Subcutaneous abdominal adipose tissue (tissue), 5 donors: ENCODE measurements at regions not wholly inside any gene's neighbourhood (a gene's known extent, or its start where the extent isn't known, plus 50 kb on each side); places are given as distances from the start of the nearest gene placed in this dataset.
"Not testable (repeated sequence)": the region's sequence is repeated elsewhere in the genome, so short reads cannot be mapped to it uniquely, and the experiment has no call there.

Source experiments
- H3K27ac ChIP-seq: one replicate; pipeline ENCODE4 v1.7.0; 2013; ENCODE audit warnings: low read depth, mild to moderate bottlenecking, inconsistent platforms, low read length, moderate library complexity
- H3K27me3 ChIP-seq, 5 donors: one replicate each; pipeline ENCODE4 v1.7.0; 2013; ENCODE audit warnings: low read length in 5 of 5, inconsistent platforms in 1 of 5; ENCODE audit not compliant: control insufficient read depth in 5 of 5, insufficient read depth in 4 of 5
- H3K36me3 ChIP-seq, 5 donors: one replicate each; pipeline ENCODE4 v1.7.0; 2013; ENCODE audit warnings: low read length in 5 of 5; ENCODE audit not compliant: control insufficient read depth in 5 of 5, insufficient read depth in 5 of 5
- H3K4me1 ChIP-seq, 5 donors: one replicate each; pipeline ENCODE4 v1.7.0; 2013; ENCODE audit warnings: low read length in 5 of 5, mild to moderate bottlenecking in 3 of 5, moderate library complexity in 1 of 5; ENCODE audit not compliant: control insufficient read depth in 5 of 5, insufficient read depth in 5 of 5
- H3K4me3 ChIP-seq, 5 donors: one replicate each; pipeline ENCODE4 v1.7.0; 2013; ENCODE audit warnings: low read length in 5 of 5, low read depth in 1 of 5
- H3K9ac ChIP-seq, 5 donors: one replicate each; pipeline ENCODE4 v1.7.0; 2013; ENCODE audit warnings: low read length in 5 of 5, mild to moderate bottlenecking in 4 of 5, moderate library complexity in 3 of 5
- H3K9me3 ChIP-seq, 5 donors: one replicate each; pipeline ENCODE4 v1.7.0; 2013; ENCODE audit warnings: low read length in 5 of 5; ENCODE audit not compliant: control insufficient read depth in 5 of 5
- donor health status: healthy.
- donor health status: healthy.
- donor health status: healthy.
- donor health status: healthy.
- donor health status: healthy.

DNA sequence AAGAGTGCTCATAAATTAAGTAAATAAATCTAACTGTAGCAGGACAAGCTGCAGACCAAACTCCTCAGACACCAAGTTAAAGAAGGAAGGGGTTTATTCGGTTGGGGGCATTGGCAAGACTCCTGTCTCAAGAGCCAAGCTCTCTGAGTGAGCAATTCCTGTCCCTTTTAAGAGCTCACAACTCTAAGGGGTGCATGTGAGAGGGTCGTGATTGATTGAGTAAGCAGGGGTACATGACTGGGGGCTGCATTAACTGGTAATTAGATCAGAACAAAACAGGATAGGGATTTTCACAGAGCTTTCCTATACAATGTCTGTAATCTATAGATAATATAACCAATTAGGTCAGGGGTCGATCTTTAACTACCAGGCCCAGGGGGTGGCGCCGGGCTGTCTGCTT lies 318.1 kb upstream of the TECRL start:
- not testable (repeated sequence) for H3K9ac ChIP-seq, H3K36me3 ChIP-seq, H3K4me1 ChIP-seq, H3K27me3 ChIP-seq, H3K4me3 ChIP-seq, H3K27ac ChIP-seq, H3K9me3 ChIP-seq

DNA sequence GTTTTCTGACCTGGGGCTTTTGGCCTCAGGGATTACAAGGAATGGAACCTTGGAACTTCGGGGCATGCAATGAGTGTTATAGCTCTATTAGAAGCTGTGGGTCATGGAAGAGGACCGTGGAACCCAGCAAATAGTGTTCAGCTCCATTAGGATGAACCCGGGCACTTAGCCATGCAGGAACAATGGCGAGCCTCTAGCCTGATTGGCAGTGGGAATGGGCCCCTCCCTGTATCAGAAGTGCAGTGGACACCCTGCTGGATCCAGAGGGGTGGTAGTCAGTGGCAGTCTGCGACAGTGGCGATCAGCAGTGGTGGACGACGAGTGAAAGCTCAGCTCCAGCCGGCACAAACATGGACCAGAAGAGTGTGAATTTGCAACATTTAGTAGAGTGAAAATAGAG lies 315.4 kb upstream of the TECRL start:
- no peaks in the 10 kb centered on the region for H3K27me3 ChIP-seq
- H3K4me3 ChIP-seq = no peak overlapping the region
- no peaks in the 10 kb centered on the region for H3K36me3 ChIP-seq
- no peak overlapping the region for H3K9ac ChIP-seq
- no peaks in the 10 kb centered on the region for H3K9me3 ChIP-seq
- H3K4me1 ChIP-seq = no peaks in the 10 kb centered on the region
- H3K27ac ChIP-seq = no peak overlapping the region

GRCh38 chr4:64721106-64721505 lies 311.9 kb upstream of the TECRL start:
- Histone ChIP-seq H3K9me3 (no peaks in the 10 kb centered on the region), H3K9ac (no peak overlapping the region), H3K4me3 (no peak overlapping the region), H3K27me3 (no peaks in the 10 kb centered on the region), H3K4me1 (peaks cover 0 to 6% (median 0%) of the 10 kb centered on the region in 5 donors), H3K27ac (no peak overlapping the region), H3K36me3 (no peaks in the 10 kb centered on the region)

- no peaks in the 10 kb centered on the region for H3K27me3 ChIP-seq
Observed at GRCh38 chr4:64718091-64718490, 308.8 kb upstream of the TECRL start.

DNA sequence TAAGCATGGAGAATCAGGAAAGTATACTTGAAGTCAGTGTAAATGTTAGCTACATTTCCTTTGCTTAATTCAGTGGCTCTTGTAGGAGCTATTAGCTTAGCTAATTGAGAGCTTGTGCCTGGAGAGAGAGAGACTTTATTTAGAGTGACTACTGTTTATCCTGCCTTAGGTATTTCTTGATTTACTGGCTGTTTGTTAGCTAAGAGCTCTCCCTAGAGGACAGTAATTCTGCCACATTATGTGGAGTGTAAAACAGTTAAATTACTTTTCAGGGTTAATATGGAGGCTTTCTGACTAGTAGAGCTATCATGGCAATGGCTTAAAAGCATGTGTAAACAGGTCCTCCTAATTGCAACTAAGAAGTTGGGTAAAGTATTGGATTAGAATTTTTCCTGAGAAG lies 306.5 kb upstream of the TECRL start:
- H3K27me3 ChIP-seq = no peaks in the 10 kb centered on the region
- peaks cover 0 to 6% (median 0%) of the 10 kb centered on the region in 5 donors for H3K4me1 ChIP-seq
- H3K36me3 ChIP-seq = no peaks in the 10 kb centered on the region
- H3K4me3 ChIP-seq = no peak overlapping the region
- H3K9ac ChIP-seq = no peak overlapping the region
- no peak overlapping the region for H3K27ac ChIP-seq
- H3K9me3 ChIP-seq = no peaks in the 10 kb centered on the region

More at GRCh38 chr4:64718091-64718490, 308.8 kb upstream of the TECRL start:
- Histone ChIP-seq H3K36me3 (no peaks in the 10 kb centered on the region), H3K9ac (no peak overlapping the region), H3K4me3 (no peak overlapping the region), H3K27ac (no peak overlapping the region), H3K4me1 (peaks cover 0 to 6% (median 0%) of the 10 kb centered on the region in 5 donors), H3K9me3 (no peaks in the 10 kb centered on the region)

- Histone ChIP-seq H3K9ac (no peak overlapping the region), H3K36me3 (no peaks in the 10 kb centered on the region), H3K27ac (no peak overlapping the region), H3K27me3 (no peaks in the 10 kb centered on the region), H3K4me3 (no peak overlapping the region), H3K4me1 (peaks cover 0 to 2% (median 0%) of the 10 kb centered on the region in 5 donors), H3K9me3 (no peaks in the 10 kb centered on the region)
Observed at GRCh38 chr4:64713256-64713840, 304.1 kb upstream of the TECRL start.

DNA sequence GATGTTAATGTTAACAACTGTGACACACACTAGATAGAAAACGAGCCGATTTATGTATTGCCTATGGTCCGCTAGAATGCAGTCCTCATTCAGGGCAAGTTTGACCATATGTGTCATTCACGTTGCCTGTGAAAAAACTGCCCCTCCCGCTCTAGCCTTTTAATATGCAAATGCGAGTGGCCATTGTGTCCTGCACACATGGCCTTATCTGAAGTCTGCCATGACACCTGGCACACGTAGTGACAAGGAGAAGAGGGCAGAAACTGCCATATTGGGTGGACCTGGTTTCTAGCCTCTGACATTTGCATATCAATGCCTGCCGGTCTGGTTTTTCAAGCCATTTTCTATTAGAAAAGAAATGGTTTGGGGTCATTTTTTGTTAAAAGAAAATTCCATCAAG lies 303.3 kb upstream of the TECRL start:
- no peak overlapping the region for H3K9ac ChIP-seq
- no peaks in the 10 kb centered on the region for H3K36me3 ChIP-seq
- H3K4me1 ChIP-seq = no peaks in the 10 kb centered on the region
- H3K27ac ChIP-seq = no peak overlapping the region
- no peaks in the 10 kb centered on the region for H3K9me3 ChIP-seq
- no peak overlapping the region for H3K4me3 ChIP-seq
- no peaks in the 10 kb centered on the region for H3K27me3 ChIP-seq

GRCh38 chr4:64705989-64706388 lies 296.7 kb upstream of the TECRL start:
- Histone ChIP-seq H3K27me3 (no peaks in the 10 kb centered on the region), H3K36me3 (no peaks in the 10 kb centered on the region), H3K27ac (no peak overlapping the region), H3K4me1 (no peaks in the 10 kb centered on the region), H3K9ac (no peak overlapping the region), H3K9me3 (no peaks in the 10 kb centered on the region), H3K4me3 (no peak overlapping the region)

DNA sequence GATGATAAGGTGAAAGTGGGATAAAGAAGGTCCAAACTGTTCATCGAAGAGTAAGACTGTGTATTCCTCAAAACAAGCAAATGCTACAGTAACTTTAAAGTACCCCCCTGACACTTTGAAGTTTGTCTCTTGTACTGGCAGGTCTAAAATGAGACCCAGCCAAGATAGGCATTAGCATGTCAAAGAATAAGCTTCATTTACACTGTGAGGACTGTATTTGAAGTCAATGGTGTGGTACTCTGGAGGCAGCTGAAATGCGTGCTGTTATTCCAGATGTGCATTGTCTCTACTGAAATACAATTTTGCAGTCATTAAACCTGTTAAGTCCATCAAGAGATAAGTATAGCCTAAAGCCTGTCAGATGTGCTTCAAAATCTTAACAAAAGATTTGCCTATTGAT lies 288.9 kb upstream of the TECRL start:
- H3K4me3 ChIP-seq = no peak overlapping the region
- H3K4me1 ChIP-seq = no peaks in the 10 kb centered on the region
- H3K36me3 ChIP-seq = no peaks in the 10 kb centered on the region
- no peaks in the 10 kb centered on the region for H3K27me3 ChIP-seq
- no peak overlapping the region for H3K9ac ChIP-seq
- H3K9me3 ChIP-seq = no peaks in the 10 kb centered on the region
- no peak overlapping the region for H3K27ac ChIP-seq

- peaks cover 0 to 5% (median 0%) of the 10 kb centered on the region in 5 donors for H3K9me3 ChIP-seq
Observed at GRCh38 chr4:64682946-64683345, 273.7 kb upstream of the TECRL start.

DNA sequence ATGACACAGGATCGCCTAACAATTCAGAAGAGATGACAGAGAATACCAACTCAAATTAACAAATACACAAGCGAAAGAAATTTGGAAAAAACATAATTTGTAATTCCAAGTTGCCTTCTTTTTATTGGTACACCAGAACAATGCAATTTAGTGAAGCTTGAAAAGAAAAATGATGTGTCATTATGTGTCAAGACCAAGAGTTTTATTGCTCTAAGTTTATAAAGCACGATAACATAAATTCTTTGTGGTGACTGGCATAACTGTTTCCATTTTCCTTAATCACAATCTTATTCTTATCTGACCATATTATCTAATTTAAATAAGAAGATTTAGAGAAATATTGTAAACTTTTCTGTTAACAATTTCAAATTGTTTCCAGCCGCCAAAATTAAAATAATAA lies 273.2 kb upstream of the TECRL start:
- no peaks in the 10 kb centered on the region for H3K36me3 ChIP-seq
- H3K4me1 ChIP-seq = no peaks in the 10 kb centered on the region
- H3K9ac ChIP-seq = no peak overlapping the region
- peaks cover 0 to 5% (median 0%) of the 10 kb centered on the region in 5 donors for H3K9me3 ChIP-seq
- H3K4me3 ChIP-seq = no peak overlapping the region
- H3K27me3 ChIP-seq = no peaks in the 10 kb centered on the region
- no peak overlapping the region for H3K27ac ChIP-seq

More at GRCh38 chr4:64682946-64683345, 273.7 kb upstream of the TECRL start:
- Histone ChIP-seq H3K4me3 (no peak overlapping the region), H3K27ac (no peak overlapping the region), H3K36me3 (no peaks in the 10 kb centered on the region), H3K4me1 (no peaks in the 10 kb centered on the region), H3K27me3 (no peaks in the 10 kb centered on the region), H3K9ac (no peak overlapping the region)
